ENCODE measurements at regions not wholly inside any gene's neighbourhood (a gene's known extent, or its start where the extent isn't known, plus 50 kb on each side); places are given as distances from the start of the nearest gene placed in this dataset.

- Mint-ChIP-seq H3K4me3 (ENCODE audit: low read depth, unreplicated experiment) (no peak overlapping the region), H3K36me3 (ENCODE audit: insufficient read depth, unreplicated experiment) (no peaks in the 10 kb centered on the region), H3K27me3 (ENCODE audit: unreplicated experiment) (no peaks in the 10 kb centered on the region), H3K4me1 (ENCODE audit: low read depth, unreplicated experiment) (no peaks in the 10 kb centered on the region), H3K9me3 (ENCODE audit: low read depth, unreplicated experiment) (no peaks in the 10 kb centered on the region), H3K27ac (ENCODE audit: unreplicated experiment) (no peak overlapping the region)
- DNase-seq = no peak
- TF ChIP-seq, protein P1, sequence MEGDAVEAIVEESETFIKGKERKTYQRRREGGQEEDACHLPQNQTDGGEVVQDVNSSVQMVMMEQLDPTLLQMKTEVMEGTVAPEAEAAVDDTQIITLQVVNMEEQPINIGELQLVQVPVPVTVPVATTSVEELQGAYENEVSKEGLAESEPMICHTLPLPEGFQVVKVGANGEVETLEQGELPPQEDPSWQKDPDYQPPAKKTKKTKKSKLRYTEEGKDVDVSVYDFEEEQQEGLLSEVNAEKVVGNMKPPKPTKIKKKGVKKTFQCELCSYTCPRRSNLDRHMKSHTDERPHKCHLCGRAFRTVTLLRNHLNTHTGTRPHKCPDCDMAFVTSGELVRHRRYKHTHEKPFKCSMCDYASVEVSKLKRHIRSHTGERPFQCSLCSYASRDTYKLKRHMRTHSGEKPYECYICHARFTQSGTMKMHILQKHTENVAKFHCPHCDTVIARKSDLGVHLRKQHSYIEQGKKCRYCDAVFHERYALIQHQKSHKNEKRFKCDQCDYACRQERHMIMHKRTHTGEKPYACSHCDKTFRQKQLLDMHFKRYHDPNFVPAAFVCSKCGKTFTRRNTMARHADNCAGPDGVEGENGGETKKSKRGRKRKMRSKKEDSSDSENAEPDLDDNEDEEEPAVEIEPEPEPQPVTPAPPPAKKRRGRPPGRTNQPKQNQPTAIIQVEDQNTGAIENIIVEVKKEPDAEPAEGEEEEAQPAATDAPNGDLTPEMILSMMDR (IDR thresholded peaks at IDR 0.05; ENCODE audit: unreplicated experiment) = no peak
- CTCF ChIA-PET = no interaction called here
- intact Hi-C loops (cut with micrococcal nuclease; ENCODE audit: unreplicated experiment) = no loop called here
- no TSS peak for BruUV-seq (replicated peaks)
These were observed 116.1 kb downstream of the PCDH7 start for GRCh38 chr4:30836231-30836630.

GRCh38 chr4:30837131-30837539 lies 117.0 kb downstream of the PCDH7 start:
- DNase-seq = no peak
- no peak overlapping the region for H3K27ac Mint-ChIP-seq (ENCODE audit: unreplicated experiment)
- H3K36me3 Mint-ChIP-seq (ENCODE audit: insufficient read depth, unreplicated experiment) = no peaks in the 10 kb centered on the region
- no peaks in the 10 kb centered on the region for H3K27me3 Mint-ChIP-seq (ENCODE audit: unreplicated experiment)
- H3K4me1 Mint-ChIP-seq (ENCODE audit: low read depth, unreplicated experiment) = no peaks in the 10 kb centered on the region
- intact Hi-C loops (cut with micrococcal nuclease; ENCODE audit: unreplicated experiment) = no loop called here
- H3K4me3 Mint-ChIP-seq (ENCODE audit: low read depth, unreplicated experiment) = no peak overlapping the region
- no TSS peak for BruUV-seq (replicated peaks)
- CTCF ChIA-PET = no interaction called here
- no peaks in the 10 kb centered on the region for H3K9me3 Mint-ChIP-seq (ENCODE audit: low read depth, unreplicated experiment)
- TF ChIP-seq, protein P1 (IDR thresholded peaks at IDR 0.05; ENCODE audit: unreplicated experiment) = no peak

DNA sequence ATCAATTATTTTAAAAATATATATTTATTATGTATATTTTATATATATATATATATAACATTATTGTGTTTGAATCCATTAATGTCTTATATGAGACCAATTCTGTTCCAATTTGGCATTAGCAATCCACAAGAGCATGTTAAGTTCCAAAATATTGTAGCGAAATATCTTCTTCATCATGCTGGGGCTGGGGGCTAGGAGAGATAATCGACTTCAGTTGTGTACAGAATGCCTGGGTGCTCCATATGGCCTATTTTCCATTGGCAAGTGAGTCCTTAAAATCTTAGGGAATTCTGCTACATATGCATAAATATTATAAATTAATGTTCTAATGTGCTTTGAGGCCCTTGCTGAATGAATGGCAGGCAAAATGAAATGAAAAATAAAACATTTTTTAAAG lies 117.7 kb downstream of the PCDH7 start:
- CTCF ChIA-PET = no interaction called here

DNA sequence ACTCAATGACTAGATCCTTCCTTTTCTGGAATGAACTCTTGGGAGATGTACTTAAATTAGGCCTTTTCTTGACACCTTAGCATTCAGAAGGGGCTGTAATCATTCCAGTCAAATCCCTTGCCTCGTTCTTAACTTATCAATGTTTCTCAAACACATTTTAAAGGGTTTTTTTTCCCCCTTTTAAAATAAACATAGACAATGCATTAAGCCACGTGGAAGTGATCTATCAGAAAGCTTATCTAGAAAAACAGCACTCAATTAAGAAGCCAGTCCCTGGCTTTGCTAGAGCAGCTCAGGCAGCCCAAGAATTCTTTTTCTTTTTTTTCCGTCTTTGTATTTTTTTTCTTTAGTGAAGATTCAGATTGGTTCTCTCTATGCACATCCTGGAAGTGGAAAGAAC lies 118.2 kb downstream of the PCDH7 start:
- H3K4me3 Mint-ChIP-seq (ENCODE audit: low read depth, unreplicated experiment) = no peak overlapping the region
- H3K27ac Mint-ChIP-seq (ENCODE audit: unreplicated experiment) = no peak overlapping the region
- H3K36me3 Mint-ChIP-seq (ENCODE audit: insufficient read depth, unreplicated experiment) = no peaks in the 10 kb centered on the region
- no peaks in the 10 kb centered on the region for H3K4me1 Mint-ChIP-seq (ENCODE audit: low read depth, unreplicated experiment)
- TF ChIP-seq, protein P1 (IDR thresholded peaks at IDR 0.05; ENCODE audit: unreplicated experiment) = no peak
- no peak for DNase-seq
- H3K9me3 Mint-ChIP-seq (ENCODE audit: low read depth, unreplicated experiment) = no peaks in the 10 kb centered on the region
- CTCF ChIA-PET = no interaction called here
- H3K27me3 Mint-ChIP-seq (ENCODE audit: unreplicated experiment) = no peaks in the 10 kb centered on the region
- no TSS peak for BruUV-seq (replicated peaks)
- intact Hi-C loops (cut with micrococcal nuclease; ENCODE audit: unreplicated experiment) = no loop called here

More for the DNA sequence above, 117.7 kb downstream of the PCDH7 start:
- BruUV-seq (replicated peaks) = no TSS peak
- Mint-ChIP-seq H3K27me3 (ENCODE audit: unreplicated experiment) (no peaks in the 10 kb centered on the region), H3K27ac (ENCODE audit: unreplicated experiment) (no peak overlapping the region), H3K4me1 (ENCODE audit: low read depth, unreplicated experiment) (no peaks in the 10 kb centered on the region), H3K9me3 (ENCODE audit: low read depth, unreplicated experiment) (no peaks in the 10 kb centered on the region), H3K36me3 (ENCODE audit: insufficient read depth, unreplicated experiment) (no peaks in the 10 kb centered on the region), H3K4me3 (ENCODE audit: low read depth, unreplicated experiment) (no peak overlapping the region)
- DNase-seq = no peak
- intact Hi-C loops (cut with micrococcal nuclease; ENCODE audit: unreplicated experiment) = no loop called here
- TF ChIP-seq, protein P1 (IDR thresholded peaks at IDR 0.05; ENCODE audit: unreplicated experiment) = no peak

Data from Calu3 (cell line).